A673 (cell line): ENCODE measurements at regions not wholly inside any gene's neighbourhood (a gene's known extent, or its start where the extent isn't known, plus 50 kb on each side); places are given as distances from the start of the nearest gene placed in this dataset.

ENCODE experiments used
- BruUV-seq: library from RNA; stranded (reverse); fragments of 400-500 nt; replicated peaks from 2 replicates; lab custom pipeline; 2021; lab: Mats Ljungman, UMichigan
- CTCF ChIA-PET: fragments of 300-600 bp; sonication (Branson Sonifier 250); formaldehyde crosslinking; loops from one replicate; lab custom pipeline; 2022; ENCODE audit warnings: antibody characterized with exemption; lab: Charles Lee
- POLR2A ChIA-PET: fragments of 300-600 bp; sonication (Branson Sonifier 250); formaldehyde crosslinking; loops from one replicate; lab custom pipeline; 2022; ENCODE audit warnings: antibody characterized with exemption; ENCODE audit not compliant: low non-redundant PET; lab: Charles Lee
- DNase-seq: peaks from one replicate; pipeline ENCODE4 v3.0.0-alpha.2; 2015; ENCODE audit warnings: low spot score
- H3K27ac ChIP-seq: fragments of 200-600 bp; sonication (generic); 2 replicates; pipeline ENCODE4 v1.5.1; 2016; ENCODE audit warnings: mixed run types, low read depth, mild to moderate bottlenecking, mixed read lengths, antibody characterized with exemption, low read length; ENCODE audit not compliant: poor library complexity, severe bottlenecking
- H3K27me3 ChIP-seq: fragments of 200-600 bp; sonication (generic); replicated peaks from 2 replicates; pipeline ENCODE4 v1.6.1; 2017; ENCODE audit warnings: mixed run types, low read depth, mild to moderate bottlenecking, mixed read lengths, antibody characterized with exemption, low read length; ENCODE audit not compliant: insufficient read depth, poor library complexity
- H3K36me3 ChIP-seq: fragments of 200-600 bp; sonication (generic); 2 replicates; pipeline ENCODE4 v1.6.1; 2016; ENCODE audit warnings: mixed run types, mild to moderate bottlenecking, mixed read lengths, antibody characterized with exemption, low read length; ENCODE audit not compliant: insufficient read depth, poor library complexity, severe bottlenecking
- H3K4me1 ChIP-seq: fragments of 200-600 bp; sonication (generic); 2 replicates; pipeline ENCODE4 v1.6.1; 2017; ENCODE audit warnings: mixed run types, mild to moderate bottlenecking, mixed read lengths, antibody characterized with exemption, low read length; ENCODE audit not compliant: insufficient read depth, poor library complexity, severe bottlenecking
- H3K4me3 ChIP-seq: fragments of 200-600 bp; sonication (generic); 2 replicates; pipeline ENCODE4 v1.5.1; 2016; ENCODE audit warnings: low read depth, mixed run types, mild to moderate bottlenecking, mixed read lengths, low read length; ENCODE audit not compliant: poor library complexity, severe bottlenecking
- H3K9me3 ChIP-seq: fragments of 200-600 bp; sonication (generic); 2 replicates; pipeline ENCODE4 v1.6.1; 2016; ENCODE audit warnings: mixed run types, low read depth, mild to moderate bottlenecking, mixed read lengths, antibody characterized with exemption, low read length; ENCODE audit not compliant: poor library complexity, severe bottlenecking
- CTCF ChIP-seq: fragments of 300-800, 200-600 bp; sonication (generic); conservative IDR thresholded peaks from 2 replicates; pipeline ENCODE4 v1.5.1; 2017; ENCODE audit warnings: low read depth, mild to moderate bottlenecking, antibody characterized with exemption, low read length, moderate library complexity, mixed read lengths
- EZH2 ChIP-seq: fragments of 200-600 bp; sonication (generic); IDR thresholded peaks from 2 replicates; pipeline ENCODE4 v1.6.1; 2017; ENCODE audit warnings: borderline replicate concordance, low read depth, mild to moderate bottlenecking, mixed read lengths, antibody characterized with exemption, low read length; ENCODE audit not compliant: poor library complexity, severe bottlenecking
- intact Hi-C: fragments of 100-400 bp; cut with micrococcal nuclease; formaldehyde crosslinking; loops from one replicate; pipeline ENCODE4 v1.10.0; 2022; ENCODE audit not compliant: unreplicated experiment

- Histone ChIP-seq H3K36me3 (no peaks in the 10 kb centered on the region), H3K4me3 (no peak overlapping the region), H3K9me3 (no peaks in the 10 kb centered on the region), H3K27me3 (no peaks in the 10 kb centered on the region), H3K4me1 (no peaks in the 10 kb centered on the region), H3K27ac (no peak overlapping the region)
- POLR2A ChIA-PET: interaction anchor here (0.7 kb wide), 1 partner anchor 94 kb away, joined by 3 read pairs; no protein-coding TSS in a partner anchor
- no peak for DNase-seq
- CTCF ChIA-PET: no interaction called here
- BruUV-seq: no TSS peak
- TF ChIP-seq CTCF: no peak
- TF ChIP-seq EZH2: no peak
- intact Hi-C loops: no loop called here
These were observed 57.1 kb upstream of the ATG10 start for GRCh38 chr5:81914696-81915095.

DNA sequence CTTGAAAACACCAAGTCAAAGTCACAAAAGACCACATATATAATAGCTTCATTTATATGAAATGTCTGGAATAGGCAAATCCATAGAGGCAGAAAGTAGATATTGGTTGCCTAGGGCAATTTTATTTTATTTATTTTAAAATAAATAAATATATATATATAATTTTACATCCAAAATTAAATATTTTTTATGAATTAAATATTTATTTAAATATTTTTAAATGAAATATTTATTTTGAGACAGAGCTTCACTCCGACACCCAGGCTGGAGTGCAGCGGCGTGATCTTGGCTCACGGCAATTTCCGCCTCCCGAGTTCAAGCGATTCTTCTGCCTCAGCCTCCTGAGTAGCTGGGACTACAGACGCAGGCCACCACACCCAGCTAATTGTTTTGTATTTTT is 58.9 kb upstream of the ATG10 start:
- Histone ChIP-seq H3K27ac (no peak overlapping the region), H3K4me3 (no peak overlapping the region), H3K9me3 (no peaks in the 10 kb centered on the region), H3K36me3 (no peaks in the 10 kb centered on the region), H3K27me3 (no peaks in the 10 kb centered on the region), H3K4me1 (peaks cover 14% of the 10 kb centered on the region)
- BruUV-seq: no TSS peak
- CTCF ChIA-PET: no interaction called here
- intact Hi-C loops: no loop called here
- no peak for TF ChIP-seq EZH2
- TF ChIP-seq CTCF: no peak
- no peak for DNase-seq
- POLR2A ChIA-PET: no interaction called here

DNA sequence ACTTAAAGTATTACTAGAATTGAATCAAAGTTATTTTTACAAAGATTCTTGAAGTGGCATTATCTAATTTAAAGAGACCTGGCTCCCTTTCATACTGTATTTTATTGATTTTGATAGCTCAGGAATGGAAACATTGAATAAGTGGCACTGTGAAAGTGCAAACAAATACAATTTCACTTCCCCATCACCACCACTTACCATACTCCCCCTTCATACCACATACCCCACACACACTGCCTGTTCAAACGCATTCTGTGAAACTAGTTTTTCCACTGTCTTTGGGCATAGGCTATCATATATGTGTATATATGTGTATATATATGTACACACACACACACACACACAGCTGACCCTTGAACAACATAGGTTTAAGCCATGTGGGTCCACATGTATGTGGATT is 62.1 kb upstream of the ATG10 start:
- H3K36me3 ChIP-seq: no peaks in the 10 kb centered on the region
- H3K4me1 ChIP-seq: peaks cover 15% of the 10 kb centered on the region
- H3K27ac ChIP-seq: no peak overlapping the region
- H3K4me3 ChIP-seq: no peak overlapping the region
- no TSS peak for BruUV-seq
- no peaks in the 10 kb centered on the region for H3K9me3 ChIP-seq
- DNase-seq: no peak
- TF ChIP-seq CTCF: no peak
- TF ChIP-seq EZH2: no peak
- intact Hi-C loops: no loop called here
- ChIA-PET POLR2A (no interaction called here), CTCF (no interaction called here)
- no peaks in the 10 kb centered on the region for H3K27me3 ChIP-seq
